Astrocyte of the cerebellum (primary cell): ENCODE measurements at regions not wholly inside any gene's neighbourhood (a gene's known extent, or its start where the extent isn't known, plus 50 kb on each side); places are given as distances from the start of the nearest gene placed in this dataset.

ENCODE experiments used
- DNase-seq: peaks from one replicate; pipeline ENCODE4 v3.0.0-alpha.2; 2011; ENCODE audit warnings: low read depth
- H3K4me3 ChIP-seq: 2 replicates; pipeline ENCODE4 v1.5.1; 2011; ENCODE audit warnings: mild to moderate bottlenecking, low read depth, low read length, moderate library complexity
- CTCF ChIP-seq: IDR thresholded peaks from 2 replicates; pipeline ENCODE4 v1.5.1; 2012; ENCODE audit warnings: low read length, low read depth, moderate library complexity, mild to moderate bottlenecking; ENCODE audit errors: missing control alignments
- in situ Hi-C: cut with HindIII; loops from 2 replicates; pipeline ENCODE4 v1.10.0; 2017; ENCODE audit warnings: low sequenced_read_pairs

GRCh38 chr16:54517181-54517580, 230.6 kb upstream of the IRX3 start:
- H3K4me3 ChIP-seq = no peak overlapping the region
- no peak for TF ChIP-seq CTCF
- no peak for DNase-seq
- in situ Hi-C loops = no loop called here

GRCh38 chr16:54512467-54512995, 225.9 kb upstream of the IRX3 start:
- DNase-seq = no peak
- TF ChIP-seq CTCF = no peak
- no peak overlapping the region for H3K4me3 ChIP-seq
- in situ Hi-C loops = no loop called here

GRCh38 chr16:54511222-54511731, 224.7 kb upstream of the IRX3 start:
- in situ Hi-C loops = no loop called here
- H3K4me3 ChIP-seq = no peak overlapping the region
- no peak for TF ChIP-seq CTCF
- peak; percentile 63 for DNase-seq

GRCh38 chr16:54510685-54511221, 224.2 kb upstream of the IRX3 start:
- no peak overlapping the region for H3K4me3 ChIP-seq
- in situ Hi-C loops = no loop called here
- TF ChIP-seq CTCF = no peak
- no peak for DNase-seq

GRCh38 chr16:54509456-54509855, 222.9 kb upstream of the IRX3 start:
- DNase-seq = no peak
- H3K4me3 ChIP-seq = no peak overlapping the region
- TF ChIP-seq CTCF = no peak
- in situ Hi-C loops = no loop called here

GRCh38 chr16:54508351-54508750, 221.8 kb upstream of the IRX3 start:
- no peak for DNase-seq
- in situ Hi-C loops = no loop called here
- TF ChIP-seq CTCF = no peak
- H3K4me3 ChIP-seq = no peak overlapping the region
